BLaER1 treated with 17β-estradiol and CSF1 and Interleukin-3, amounts not matched to agents 10 nM and 100 nM (cell line): ENCODE measurements at regions not wholly inside any gene's neighbourhood (a gene's known extent, or its start where the extent isn't known, plus 50 kb on each side); places are given as distances from the start of the nearest gene placed in this dataset.

Experiments
- H3K27ac ChIP-seq, 11 experiments: shearing (Covaris generic); formaldehyde crosslinking; 2 replicates each; pipeline ENCODE4 v1.8.1; 2022
- H3K27me3 ChIP-seq, 11 experiments: shearing (Covaris generic); formaldehyde crosslinking; 2 replicates each; pipeline ENCODE4 v1.8.1; 2022
- H3K36me3 ChIP-seq, 11 experiments: shearing (Covaris generic); formaldehyde crosslinking; 2 replicates each; pipeline ENCODE4 v1.8.1; 2022
- H3K4me1 ChIP-seq, 10 experiments: shearing (Covaris generic); formaldehyde crosslinking; 2 replicates each; pipeline ENCODE4 v1.8.1; 2022
- H3K4me2 ChIP-seq, 11 experiments: shearing (Covaris generic); formaldehyde crosslinking; 2 replicates each; pipeline ENCODE4 v1.8.1; 2022
- H3K4me3 ChIP-seq, 10 experiments: shearing (Covaris generic); formaldehyde crosslinking; 2 replicates each; pipeline ENCODE4 v1.8.1; 2022
- H3K9ac ChIP-seq, 11 experiments: shearing (Covaris generic); formaldehyde crosslinking; 2 replicates each; pipeline ENCODE4 v1.8.1; 2022
- H3K9me3 ChIP-seq, 11 experiments: shearing (Covaris generic); formaldehyde crosslinking; replicated peaks in 1 of 11; 2 replicates each; pipeline ENCODE4 v1.8.1; 2022
- H4K20me1 ChIP-seq, 11 experiments: shearing (Covaris generic); formaldehyde crosslinking; 2 replicates each; pipeline ENCODE4 v1.8.1; 2022
- Cebpa-rat ChIP-seq, 11 experiments: shearing (Covaris generic); IDR thresholded peaks; 2 replicates each; pipeline ENCODE4 v1.8.1; 2022

GRCh38 chr17:34692920-34693319, 113.5 kb downstream of the TMEM132E start:
- Histone ChIP-seq H3K4me3 (no peak overlapping the region), H3K4me1 (no peaks in the 10 kb centered on the region), H4K20me1 (no peaks in the 10 kb centered on the region), H3K36me3 (no peaks in the 10 kb centered on the region), H3K4me2 (no peak overlapping the region), H3K27ac (no peak overlapping the region), H3K27me3 (no peaks in the 10 kb centered on the region), H3K9me3 (peaks cover 2 to 15% (median 6%) of the 10 kb centered on the region in 11 experiments; a peak in 13 of 22 replicates), H3K9ac (no peak overlapping the region)
- no peak for TF ChIP-seq Cebpa-rat (IDR thresholded peaks at IDR 0.05)
